ENCODE measurements at regions not wholly inside any gene's neighbourhood (a gene's known extent, or its start where the extent isn't known, plus 50 kb on each side); places are given as distances from the start of the nearest gene placed in this dataset.
"Not testable (repeated sequence)": the region's sequence is repeated elsewhere in the genome, so short reads cannot be mapped to it uniquely, and the experiment has no call there.

DNA sequence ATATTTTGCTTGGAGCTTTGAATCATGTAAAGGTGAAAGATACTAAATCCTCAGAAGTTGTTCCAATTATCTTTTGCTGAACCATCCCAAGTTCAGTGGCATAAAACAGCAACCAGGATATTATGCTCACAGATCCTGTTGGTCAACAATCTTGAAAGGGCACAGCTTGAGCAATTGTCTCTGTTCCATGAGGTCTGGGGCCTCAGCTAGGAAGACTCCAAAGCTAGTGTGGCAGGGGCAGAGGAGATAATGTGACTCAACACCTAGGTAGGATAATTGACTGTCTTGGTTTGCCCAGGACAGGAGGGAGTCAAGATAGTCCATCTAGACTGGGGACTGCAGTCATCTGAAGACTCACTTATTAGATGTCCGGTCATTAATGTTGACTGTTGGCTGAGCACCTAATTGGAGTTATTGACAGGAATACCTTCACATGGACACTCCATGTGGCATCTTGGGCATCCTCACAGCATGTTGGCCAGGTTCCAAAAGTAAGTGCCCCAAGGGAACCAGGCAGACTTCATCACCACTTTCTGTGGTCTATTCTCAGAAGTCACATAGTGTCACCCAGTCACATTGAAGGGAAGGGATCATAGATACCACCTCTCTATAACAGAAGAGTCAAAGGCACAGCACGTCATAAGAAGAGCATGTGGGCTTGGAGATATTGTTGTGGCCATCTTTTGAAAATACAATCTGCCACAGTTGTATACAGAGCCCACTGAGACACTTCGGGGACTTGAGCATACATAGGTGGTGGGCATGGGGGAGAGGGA, 88.4 kb upstream of the GPBP1 start:
- TF ChIP-seq EZH2 (IDR thresholded peaks at IDR 0.05; ENCODE audit: low read length, missing control alignments) (no peak), CTCF (conservative IDR thresholded peaks at IDR 0.05 in 1 of 2, IDR thresholded peaks at IDR 0.05 in 1 of 2; ENCODE audit: low read depth in 1 of 2, low read length in 2 of 2) (no peak)
- no peaks in the 10 kb centered on the region for H3K79me2 ChIP-seq (ENCODE audit: control insufficient read depth, insufficient read depth, low read length)

GRCh38 chr5:57087947-57088346, 85.9 kb upstream of the GPBP1 start:
- not testable (repeated sequence) for H3K4me3 ChIP-seq (replicated peaks in 1 of 4; ENCODE audit: control extremely low read depth in 1 of 4, insufficient read depth in 1 of 4, low read depth in 3 of 4, low read length in 4 of 4); H3K9me3 ChIP-seq (ENCODE audit: control insufficient read depth, insufficient read depth, low read depth, low read length); H3K4me2 ChIP-seq (ENCODE audit: extremely low read depth, insufficient read depth, low read length); H3K4me1 ChIP-seq (ENCODE audit: control insufficient read depth, extremely low read depth, insufficient read depth, low read length); H3K9ac ChIP-seq (ENCODE audit: insufficient read depth, low read length); H2AFZ ChIP-seq (ENCODE audit: low read length); H3K79me2 ChIP-seq (ENCODE audit: control insufficient read depth, insufficient read depth, low read length); DNase-seq (ENCODE audit: low read depth in 2 of 2); H3K27me3 ChIP-seq (ENCODE audit: control insufficient read depth, insufficient read depth, low read length); H3K36me3 ChIP-seq (ENCODE audit: control insufficient read depth, insufficient read depth, low read length); H4K20me1 ChIP-seq (ENCODE audit: control insufficient read depth, extremely low read depth, insufficient read depth, low read length); H3K27ac ChIP-seq (ENCODE audit: insufficient read depth, low read length)

More for the DNA sequence above, 88.4 kb upstream of the GPBP1 start:
- no peak overlapping the region for H3K9ac ChIP-seq (ENCODE audit: insufficient read depth, low read length)
- H2AFZ ChIP-seq (ENCODE audit: low read length), result no peak overlapping the region
- H3K4me3 ChIP-seq (replicated peaks in 1 of 4; ENCODE audit: control extremely low read depth in 1 of 4, insufficient read depth in 1 of 4, low read depth in 3 of 4, low read length in 4 of 4), result no peak overlapping the region
- H3K27ac ChIP-seq (ENCODE audit: insufficient read depth, low read length), result no peak overlapping the region
- H3K36me3 ChIP-seq (ENCODE audit: control insufficient read depth, insufficient read depth, low read length), result no peaks in the 10 kb centered on the region
- no peak for DNase-seq (ENCODE audit: low read depth in 2 of 2)
- no peaks in the 10 kb centered on the region for H3K4me1 ChIP-seq (ENCODE audit: control insufficient read depth, extremely low read depth, insufficient read depth, low read length)
- no peaks in the 10 kb centered on the region for H3K9me3 ChIP-seq (ENCODE audit: control insufficient read depth, insufficient read depth, low read depth, low read length)
- H3K27me3 ChIP-seq (ENCODE audit: control insufficient read depth, insufficient read depth, low read length), result no peaks in the 10 kb centered on the region
- H4K20me1 ChIP-seq (ENCODE audit: control insufficient read depth, extremely low read depth, insufficient read depth, low read length), result no peaks in the 10 kb centered on the region
- no peak overlapping the region for H3K4me2 ChIP-seq (ENCODE audit: extremely low read depth, insufficient read depth, low read length)

DNA sequence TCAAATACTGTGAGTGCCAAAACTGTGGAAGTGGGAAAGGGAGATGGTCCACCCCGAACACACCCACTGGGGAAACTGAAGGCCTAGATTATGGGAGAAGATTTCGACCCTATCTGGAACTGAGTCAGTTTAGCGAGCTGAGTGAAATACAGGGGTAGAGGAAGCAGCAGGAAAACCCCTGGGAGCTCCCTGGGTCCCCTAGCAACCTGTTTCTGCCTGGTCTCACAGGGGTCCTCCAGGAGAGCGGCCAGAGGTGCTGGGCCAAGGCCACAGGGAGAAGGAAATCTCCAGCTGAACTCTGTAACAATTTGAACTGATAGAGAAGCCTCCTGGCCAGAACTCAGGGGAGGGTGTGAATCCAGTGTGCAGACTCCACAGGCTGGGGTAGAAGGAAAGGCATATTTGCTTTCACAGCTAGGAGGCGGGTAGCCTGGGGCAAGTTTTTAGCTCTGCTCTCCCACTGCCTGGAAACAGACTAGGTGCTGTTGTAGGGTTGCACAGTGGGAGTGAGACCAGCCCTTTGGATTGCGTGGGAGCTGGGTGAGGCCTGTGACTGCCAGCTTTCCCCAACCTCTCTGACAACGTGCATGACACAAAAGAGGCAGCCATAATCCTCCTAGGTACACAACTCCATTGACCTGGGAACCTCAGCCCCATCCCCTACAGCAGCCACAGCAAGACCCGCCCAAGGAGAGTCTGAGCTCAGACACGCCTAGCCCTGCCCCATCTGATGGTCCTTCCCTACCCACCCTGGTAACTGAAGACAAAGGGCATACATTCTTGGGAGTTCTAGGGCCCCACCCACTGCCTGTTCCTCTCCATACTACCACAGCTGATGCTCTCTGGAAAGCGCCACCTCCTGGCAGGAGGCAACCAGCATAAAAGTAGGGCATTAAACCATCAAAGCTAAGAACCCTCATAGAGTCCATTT, 78.8 kb upstream of the GPBP1 start:
- H3K79me2 ChIP-seq (ENCODE audit: control insufficient read depth, insufficient read depth, low read length), result no peaks in the 10 kb centered on the region
- no peaks in the 10 kb centered on the region for H3K9me3 ChIP-seq (ENCODE audit: control insufficient read depth, insufficient read depth, low read depth, low read length)
- DNase-seq (ENCODE audit: low read depth in 2 of 2), result no peak
- H3K27ac ChIP-seq (ENCODE audit: insufficient read depth, low read length), result no peak overlapping the region
- H4K20me1 ChIP-seq (ENCODE audit: control insufficient read depth, extremely low read depth, insufficient read depth, low read length), result no peaks in the 10 kb centered on the region
- no peak overlapping the region for H3K4me3 ChIP-seq (replicated peaks in 1 of 4; ENCODE audit: control extremely low read depth in 1 of 4, insufficient read depth in 1 of 4, low read depth in 3 of 4, low read length in 4 of 4)
- no peak overlapping the region for H2AFZ ChIP-seq (ENCODE audit: low read length)
- H3K4me1 ChIP-seq (ENCODE audit: control insufficient read depth, extremely low read depth, insufficient read depth, low read length), result no peaks in the 10 kb centered on the region
- H3K36me3 ChIP-seq (ENCODE audit: control insufficient read depth, insufficient read depth, low read length), result no peaks in the 10 kb centered on the region
- no peak overlapping the region for H3K4me2 ChIP-seq (ENCODE audit: extremely low read depth, insufficient read depth, low read length)
- TF ChIP-seq CTCF (conservative IDR thresholded peaks at IDR 0.05 in 1 of 2, IDR thresholded peaks at IDR 0.05 in 1 of 2; ENCODE audit: low read depth in 1 of 2, low read length in 2 of 2) (peak in 1 of 2 donors; percentile 9), EZH2 (IDR thresholded peaks at IDR 0.05; ENCODE audit: low read length, missing control alignments) (no peak)
- H3K27me3 ChIP-seq (ENCODE audit: control insufficient read depth, insufficient read depth, low read length), result no peaks in the 10 kb centered on the region
- no peak overlapping the region for H3K9ac ChIP-seq (ENCODE audit: insufficient read depth, low read length)
